ENCODE measurements at regions not wholly inside any gene's neighbourhood (a gene's known extent, or its start where the extent isn't known, plus 50 kb on each side); places are given as distances from the start of the nearest gene placed in this dataset.
A peak's percentile ranks its signal among the peaks of the same experiment; 100 is the strongest.
"Not testable (repeated sequence)": the region's sequence is repeated elsewhere in the genome, so short reads cannot be mapped to it uniquely, and the experiment has no call there.

- Mint-ChIP-seq H3K4me3 (no peak overlapping the region), H3K27me3 (no peaks in the 10 kb centered on the region), H3K4me1 (peaks cover 2% of the 10 kb centered on the region), H3K36me3 (ENCODE audit: low read depth) (no peaks in the 10 kb centered on the region), H3K27ac (no peak overlapping the region)
- H3K9me3 ChIP-seq (ENCODE audit: control insufficient read depth, low read length, poor library complexity, severe bottlenecking), result no peaks in the 10 kb centered on the region
- ATAC-seq, result no peak
- no peak for DNase-seq
Measured at GRCh38 chr2:195587966-195588365, 69.1 kb upstream of the SLC39A10 start.

GRCh38 chr2:195586062-195586714 lies 70.8 kb upstream of the SLC39A10 start:
- no peak overlapping the region for H3K27ac Mint-ChIP-seq

GRCh38 chr2:195582188-195582587 lies 74.8 kb upstream of the SLC39A10 start:
- Mint-ChIP-seq H3K27ac (no peak overlapping the region), H3K4me3 (no peak overlapping the region), H3K36me3 (ENCODE audit: low read depth) (no peaks in the 10 kb centered on the region), H3K4me1 (peaks cover 16% of the 10 kb centered on the region), H3K27me3 (no peaks in the 10 kb centered on the region)
- DNase-seq (no peak), ATAC-seq (no peak)
- H3K9me3 ChIP-seq (ENCODE audit: control insufficient read depth, low read length, poor library complexity, severe bottlenecking), result no peaks in the 10 kb centered on the region

More at GRCh38 chr2:195586062-195586714, 70.8 kb upstream of the SLC39A10 start:
- no peak for ATAC-seq
- H3K4me3 Mint-ChIP-seq, result no peak overlapping the region
- H3K36me3 Mint-ChIP-seq (ENCODE audit: low read depth), result no peaks in the 10 kb centered on the region
- H3K27me3 Mint-ChIP-seq, result no peaks in the 10 kb centered on the region
- DNase-seq, result no peak
- no peaks in the 10 kb centered on the region for H3K9me3 ChIP-seq (ENCODE audit: control insufficient read depth, low read length, poor library complexity, severe bottlenecking)
- peaks cover 2% of the 10 kb centered on the region for H3K4me1 Mint-ChIP-seq

GRCh38 chr2:195579776-195580555 lies 77.1 kb upstream of the SLC39A10 start:
- Mint-ChIP-seq H3K27me3 (no peaks in the 10 kb centered on the region), H3K27ac (peak overlapping the region; percentile 86), H3K4me1 (peaks cover 24% of the 10 kb centered on the region), H3K36me3 (ENCODE audit: low read depth) (no peaks in the 10 kb centered on the region), H3K4me3 (peak overlapping the region; percentile 16)
- DNase-seq (no peak), ATAC-seq (peak; percentile 62)
- no peaks in the 10 kb centered on the region for H3K9me3 ChIP-seq (ENCODE audit: control insufficient read depth, low read length, poor library complexity, severe bottlenecking)

GRCh38 chr2:195575879-195576401 lies 81.1 kb upstream of the SLC39A10 start:
- peak overlapping the region; percentile 72 for H3K27ac Mint-ChIP-seq
- ATAC-seq (peak; percentile 64), DNase-seq (no peak)
- H3K4me3 Mint-ChIP-seq, result peak overlapping the region; percentile 15
- H3K36me3 Mint-ChIP-seq (ENCODE audit: low read depth), result peaks cover 2% of the 10 kb centered on the region
- H3K4me1 Mint-ChIP-seq, result peaks cover 26% of the 10 kb centered on the region
- H3K9me3 ChIP-seq (ENCODE audit: control insufficient read depth, low read length, poor library complexity, severe bottlenecking), result no peaks in the 10 kb centered on the region
- H3K27me3 Mint-ChIP-seq, result no peaks in the 10 kb centered on the region

- H3K36me3 Mint-ChIP-seq (ENCODE audit: low read depth), result peaks cover 2% of the 10 kb centered on the region
- peaks cover 19% of the 10 kb centered on the region for H3K4me1 Mint-ChIP-seq
- H3K27me3 Mint-ChIP-seq, result no peaks in the 10 kb centered on the region
- H3K4me3 Mint-ChIP-seq, result no peak overlapping the region
- no peaks in the 10 kb centered on the region for H3K9me3 ChIP-seq (ENCODE audit: control insufficient read depth, low read length, poor library complexity, severe bottlenecking)
- H3K27ac Mint-ChIP-seq, result no peak overlapping the region
- DNase-seq (no peak), ATAC-seq (no peak)
Measured at GRCh38 chr2:195575016-195575415, 82.0 kb upstream of the SLC39A10 start.

GRCh38 chr2:195574312-195574711 lies 82.7 kb upstream of the SLC39A10 start:
- peaks cover 2% of the 10 kb centered on the region for H3K36me3 Mint-ChIP-seq (ENCODE audit: low read depth)
- peak overlapping the region; percentile 6 for H3K27ac Mint-ChIP-seq
- DNase-seq (no peak), ATAC-seq (no peak)
- H3K4me3 Mint-ChIP-seq, result no peak overlapping the region
- H3K4me1 Mint-ChIP-seq, result peaks cover 15% of the 10 kb centered on the region
- H3K9me3 ChIP-seq (ENCODE audit: control insufficient read depth, low read length, poor library complexity, severe bottlenecking), result no peaks in the 10 kb centered on the region
- H3K27me3 Mint-ChIP-seq, result no peaks in the 10 kb centered on the region

GRCh38 chr2:195572895-195573683 lies 83.9 kb upstream of the SLC39A10 start:
- H3K36me3 Mint-ChIP-seq (ENCODE audit: low read depth), result peaks cover 2% of the 10 kb centered on the region
- ATAC-seq, result no peak
- no peaks in the 10 kb centered on the region for H3K9me3 ChIP-seq (ENCODE audit: control insufficient read depth, low read length, poor library complexity, severe bottlenecking)
- H3K27ac Mint-ChIP-seq, result no peak overlapping the region
- H3K4me1 Mint-ChIP-seq, result peaks cover 12% of the 10 kb centered on the region
- H3K4me3 Mint-ChIP-seq, result no peak overlapping the region
- no peak for DNase-seq
- H3K27me3 Mint-ChIP-seq, result no peaks in the 10 kb centered on the region

- H3K27ac Mint-ChIP-seq, result peak overlapping the region; percentile 16
- no peak overlapping the region for H3K4me3 Mint-ChIP-seq
- no peaks in the 10 kb centered on the region for H3K27me3 Mint-ChIP-seq
- no peaks in the 10 kb centered on the region for H3K9me3 ChIP-seq (ENCODE audit: control insufficient read depth, low read length, poor library complexity, severe bottlenecking)
- no peak for DNase-seq
- H3K4me1 Mint-ChIP-seq, result peaks cover 2% of the 10 kb centered on the region
- peaks cover 2% of the 10 kb centered on the region for H3K36me3 Mint-ChIP-seq (ENCODE audit: low read depth)
- ATAC-seq, result no peak
Measured at GRCh38 chr2:195570329-195570728, 86.7 kb upstream of the SLC39A10 start.

GRCh38 chr2:195569255-195569654 lies 87.8 kb upstream of the SLC39A10 start:
- DNase-seq (no peak), ATAC-seq (no peak)
- Mint-ChIP-seq H3K4me1 (no peaks in the 10 kb centered on the region), H3K27me3 (no peaks in the 10 kb centered on the region), H3K36me3 (ENCODE audit: low read depth) (peaks cover 2% of the 10 kb centered on the region), H3K4me3 (no peak overlapping the region), H3K27ac (no peak overlapping the region)
- no peaks in the 10 kb centered on the region for H3K9me3 ChIP-seq (ENCODE audit: control insufficient read depth, low read length, poor library complexity, severe bottlenecking)

- H3K4me3 Mint-ChIP-seq, result peak overlapping the region; percentile 59
- ATAC-seq; H3K27me3 Mint-ChIP-seq; H3K9me3 ChIP-seq (ENCODE audit: control insufficient read depth, low read length, poor library complexity, severe bottlenecking); DNase-seq; H3K36me3 Mint-ChIP-seq (ENCODE audit: low read depth): not testable (repeated sequence)
- H3K4me1 Mint-ChIP-seq, result peaks cover 26% of the 10 kb centered on the region
- peak overlapping the region; percentile 91 for H3K27ac Mint-ChIP-seq
Measured at GRCh38 chr2:195564625-195565135, 92.3 kb upstream of the SLC39A10 start.

GRCh38 chr2:195563857-195564512 lies 93.0 kb upstream of the SLC39A10 start:
- peaks cover 4% of the 10 kb centered on the region for H3K9me3 ChIP-seq (ENCODE audit: control insufficient read depth, low read length, poor library complexity, severe bottlenecking)
- Mint-ChIP-seq H3K4me3 (peak overlapping the region; percentile 76), H3K4me1 (peaks cover 31% of the 10 kb centered on the region), H3K27me3 (no peaks in the 10 kb centered on the region), H3K27ac (peak overlapping the region; percentile 91), H3K36me3 (ENCODE audit: low read depth) (no peaks in the 10 kb centered on the region)
- ATAC-seq (peak; percentile 9), DNase-seq (no peak)
